Body of pancreas (tissue), 4 donors: ENCODE measurements at regions not wholly inside any gene's neighbourhood (a gene's known extent, or its start where the extent isn't known, plus 50 kb on each side); places are given as distances from the start of the nearest gene placed in this dataset.

Experiments used
- ATAC-seq: fragments of 150-250 bp; one replicate; pipeline ENCODE4 v1.9.1; 2016
- DNase-seq, 4 donors: peaks; one replicate each; pipeline ENCODE4 v3.0.0-alpha.2; 2019
- H3K27ac ChIP-seq, 4 donors: fragments of 200-600 bp; sonication (generic); 1 replicate in 3 of 4; 2 replicates in 1 of 4; pipeline versions ENCODE4 v1.5.1 to v1.6.1; 2016 to 2019; ENCODE audit warnings: mild to moderate bottlenecking in 1 of 4, mixed read lengths in 1 of 4, moderate library complexity in 1 of 4
- H3K27me3 ChIP-seq, 2 donors: fragments of 200-600 bp; sonication (generic); one replicate each; pipeline ENCODE4 v1.6.0; 2016; ENCODE audit warnings: mild to moderate bottlenecking in 1 of 2
- H3K36me3 ChIP-seq, 2 donors: fragments of 200-600 bp; sonication (generic); replicated peaks in 1 of 2; 2 replicates each; pipeline ENCODE4 v1.5.1; 2016; ENCODE audit warnings: low read depth in 2 of 2; ENCODE audit not compliant: insufficient read depth in 1 of 2
- H3K4me1 ChIP-seq: fragments of 200-600 bp; sonication (generic); one replicate; pipeline ENCODE4 v1.6.0; 2016
- H3K4me3 ChIP-seq, 2 donors: fragments of 200-600 bp; sonication (generic); 1 replicate in 1 of 2; 2 replicates in 1 of 2; pipeline ENCODE4 v1.5.1; 2016 to 2019
- H3K9me3 ChIP-seq, 3 donors: fragments of 200-600 bp; sonication (generic); 1 replicate in 2 of 3; 2 replicates in 1 of 3; pipeline ENCODE4 v1.5.1; 2016
- CTCF ChIP-seq, 7 experiments: fragments of 450-650 bp in 4 of 7; fragments of 200-600 bp in 3 of 7; sonication (generic) in 3 of 7; IDR thresholded peaks; one replicate each; pipeline ENCODE4 v1.5.1; 2016 to 2019; ENCODE audit warnings: antibody characterized with exemption in 7 of 7
- POLR2A ChIP-seq, 3 donors: fragments of 450-650 bp; IDR thresholded peaks; one replicate each; pipeline ENCODE4 v1.6.1; 2016; ENCODE audit warnings: antibody characterized with exemption in 3 of 3, mild to moderate bottlenecking in 2 of 3
- WGBS, 2 donors: methylation state at CpG; one replicate each; pipeline ENCODE4 v1.1.5; 2017; 5-methylcytosine and 5-hydroxymethylcytosine counted together
- intact Hi-C: fragments of 100-400 bp; cut with DNase I; formaldehyde crosslinking; loops from one replicate; pipeline ENCODE4 v1.15.1; 2023

GRCh38 chr3:177642804-177643125 is 445.5 kb upstream of the TBL1XR1 start:
- H3K36me3 ChIP-seq, result no peaks in the 10 kb centered on the region
- H3K4me1 ChIP-seq, result no peaks in the 10 kb centered on the region
- H3K27ac ChIP-seq, result no peak overlapping the region
- ATAC-seq, result no peak
- no peak overlapping the region for H3K4me3 ChIP-seq
- no peak for DNase-seq
- 83 to 87% methylated on average over 3 of the region's 3 CpGs for WGBS, 2 donors
- no peaks in the 10 kb centered on the region for H3K27me3 ChIP-seq
- intact Hi-C loops, result no loop called here
- no peak for TF ChIP-seq CTCF (IDR thresholded peaks at IDR 0.05)
- TF ChIP-seq POLR2A (IDR thresholded peaks at IDR 0.05), result no peak
- H3K9me3 ChIP-seq, result no peaks in the 10 kb centered on the region

GRCh38 chr3:177646749-177647148 is 449.5 kb upstream of the TBL1XR1 start:
- Histone ChIP-seq H3K27me3 (no peaks in the 10 kb centered on the region), H3K4me1 (no peaks in the 10 kb centered on the region), H3K27ac (no peak overlapping the region), H3K9me3 (no peaks in the 10 kb centered on the region), H3K4me3 (no peak overlapping the region), H3K36me3 (no peaks in the 10 kb centered on the region)
- DNase-seq, result no peak
- no peak for ATAC-seq
- 60 to 89% methylated on average over 3 of the region's 3 CpGs for WGBS, 2 donors
- no peak for TF ChIP-seq CTCF (IDR thresholded peaks at IDR 0.05)
- intact Hi-C loops, result no loop called here

- H3K27me3 ChIP-seq, result no peaks in the 10 kb centered on the region
- TF ChIP-seq POLR2A (IDR thresholded peaks at IDR 0.05) (no peak), CTCF (IDR thresholded peaks at IDR 0.05) (no peak)
- no peaks in the 10 kb centered on the region for H3K9me3 ChIP-seq
- H3K4me3 ChIP-seq, result no peak overlapping the region
- no peaks in the 10 kb centered on the region for H3K36me3 ChIP-seq
- no peak overlapping the region for H3K27ac ChIP-seq
- 69 to 74% methylated on average over 3 of the region's 3 CpGs for WGBS, 2 donors
- no peak for ATAC-seq
- no peaks in the 10 kb centered on the region for H3K4me1 ChIP-seq
- intact Hi-C loops, result no loop called here
- no peak for DNase-seq
Observed at GRCh38 chr3:177647341-177647740, 450.1 kb upstream of the TBL1XR1 start.

- H3K4me1 ChIP-seq, result no peaks in the 10 kb centered on the region
- H3K36me3 ChIP-seq, result no peaks in the 10 kb centered on the region
- ATAC-seq (no peak), DNase-seq (no peak)
- no peaks in the 10 kb centered on the region for H3K9me3 ChIP-seq
- no peak for TF ChIP-seq POLR2A (IDR thresholded peaks at IDR 0.05)
- TF ChIP-seq CTCF (IDR thresholded peaks at IDR 0.05), result no peak
- no peak overlapping the region for H3K4me3 ChIP-seq
- intact Hi-C loops, result no loop called here
- WGBS, 2 donors, result 32 to 61% methylated on average over 4 of the region's 4 CpGs
- no peak overlapping the region for H3K27ac ChIP-seq
- no peaks in the 10 kb centered on the region for H3K27me3 ChIP-seq
Observed at GRCh38 chr3:177647876-177648275, 450.6 kb upstream of the TBL1XR1 start.

- WGBS, 2 donors, result 82 to 84% methylated on average over 5 of the region's 5 CpGs
- no peak for ATAC-seq
- no peak overlapping the region for H3K27ac ChIP-seq
Observed at GRCh38 chr3:177652556-177653291, 455.4 kb upstream of the TBL1XR1 start.

More at GRCh38 chr3:177652556-177653291, 455.4 kb upstream of the TBL1XR1 start:
- Histone ChIP-seq H3K4me3 (no peak overlapping the region), H3K9me3 (no peaks in the 10 kb centered on the region), H3K27me3 (no peaks in the 10 kb centered on the region), H3K36me3 (no peaks in the 10 kb centered on the region), H3K4me1 (no peaks in the 10 kb centered on the region)
- TF ChIP-seq CTCF (IDR thresholded peaks at IDR 0.05), result no peak
- TF ChIP-seq POLR2A (IDR thresholded peaks at IDR 0.05), result no peak
- DNase-seq, result no peak
- intact Hi-C loops, result no loop called here
